Kidney capillary endothelial cell (primary cell): ENCODE measurements at regions not wholly inside any gene's neighbourhood (a gene's known extent, or its start where the extent isn't known, plus 50 kb on each side); places are given as distances from the start of the nearest gene placed in this dataset.
"Not testable (repeated sequence)": the region's sequence is repeated elsewhere in the genome, so short reads cannot be mapped to it uniquely, and the experiment has no call there.

Experiments
- DNase-seq: peaks from one replicate; pipeline ENCODE4 v3.0.0-alpha.2; 2018; ENCODE audit warnings: low spot score

- DNase-seq = peak; percentile 27
These were observed 85.8 kb downstream of the NIBAN1 start for GRCh38 chr1:184888505-184888904.

- no peak for DNase-seq
These were observed 91.1 kb downstream of the NIBAN1 start for GRCh38 chr1:184882957-184883815.

- DNase-seq = no peak
These were observed 92.1 kb downstream of the NIBAN1 start for GRCh38 chr1:184881941-184882913.

- DNase-seq = no peak
These were observed 94.3 kb downstream of the NIBAN1 start for GRCh38 chr1:184879876-184880557.

- DNase-seq = no peak
These were observed 95.7 kb downstream of the NIBAN1 start for GRCh38 chr1:184878602-184879001.

- no peak for DNase-seq
These were observed 96.3 kb downstream of the NIBAN1 start for GRCh38 chr1:184878002-184878401.

- DNase-seq = not testable (repeated sequence)
These were observed 98.3 kb downstream of the NIBAN1 start for GRCh38 chr1:184876015-184876414.

- DNase-seq = no peak
These were observed 99.1 kb downstream of the NIBAN1 start for GRCh38 chr1:184875218-184875617.

GRCh38 chr1:184870319-184870718, 104.0 kb downstream of the NIBAN1 start:
- DNase-seq = no peak

- DNase-seq = no peak
These were observed 106.2 kb downstream of the NIBAN1 start for GRCh38 chr1:184867866-184868689.

- no peak for DNase-seq
These were observed 107.1 kb downstream of the NIBAN1 start for GRCh38 chr1:184866991-184867788.

GRCh38 chr1:184866586-184866985, 107.7 kb downstream of the NIBAN1 start:
- DNase-seq = no peak

- DNase-seq = no peak
These were observed 108.5 kb downstream of the NIBAN1 start for GRCh38 chr1:184865831-184866230.

- DNase-seq = no peak
These were observed 107.2 kb upstream of the EDEM3 start for GRCh38 chr1:184861755-184862336.

- no peak for DNase-seq
These were observed 106.5 kb upstream of the EDEM3 start for GRCh38 chr1:184860985-184861754.

- DNase-seq = no peak
These were observed 105.9 kb upstream of the EDEM3 start for GRCh38 chr1:184860535-184860934.

GRCh38 chr1:184859381-184860105, 104.9 kb upstream of the EDEM3 start:
- no peak for DNase-seq

GRCh38 chr1:184858288-184858687, 103.6 kb upstream of the EDEM3 start:
- no peak for DNase-seq
